WTC11 (cell line): ENCODE measurements at regions not wholly inside any gene's neighbourhood (a gene's known extent, or its start where the extent isn't known, plus 50 kb on each side); places are given as distances from the start of the nearest gene placed in this dataset.

ENCODE experiments used
- ATAC-seq: fragments of 200-7000 bp; cut with Tn5 transposase; 2 replicates; pipeline ENCODE4 v1.10.0; 2021; ENCODE audit warnings: mild to moderate bottlenecking, moderate library complexity
- CTCF ChIA-PET: fragments of 300-600 bp; sonication (Branson Sonifier 250); formaldehyde crosslinking; loops from one replicate; lab custom pipeline; 2021; ENCODE audit warnings: antibody characterized with exemption; lab: Charles Lee
- POLR2A ChIA-PET: fragments of 350-600 bp; sonication (Branson Sonifier 250); formaldehyde crosslinking; loops from one replicate; lab custom pipeline; 2021; ENCODE audit warnings: antibody characterized with exemption; lab: Charles Lee
- DNase-seq: peaks from one replicate; pipeline ENCODE4 v3.0.0; 2021; ENCODE audit warnings: low spot score
- H3K27ac Mint-ChIP-seq: 2 replicates; pipeline ENCODE4 v1.8.0; 2021; ENCODE audit warnings: mixed read lengths
- H3K27me3 Mint-ChIP-seq: 2 replicates; pipeline ENCODE4 v1.8.0; 2021; ENCODE audit warnings: low read depth, mild to moderate bottlenecking, moderate library complexity, mixed read lengths
- H3K36me3 Mint-ChIP-seq: 2 replicates; pipeline ENCODE4 v1.8.0; 2021; ENCODE audit warnings: mixed read lengths
- H3K4me1 Mint-ChIP-seq: 2 replicates; pipeline ENCODE4 v1.8.0; 2022; ENCODE audit warnings: mixed read lengths
- H3K4me3 Mint-ChIP-seq: 2 replicates; pipeline ENCODE4 v1.8.0; 2021; ENCODE audit warnings: mild to moderate bottlenecking, moderate library complexity, mixed read lengths
- H3K9me3 Mint-ChIP-seq: 2 replicates; pipeline ENCODE4 v1.8.0; 2021; ENCODE audit warnings: mixed read lengths
- ATF1 ChIP-seq: sonication (generic); formaldehyde crosslinking; IDR thresholded peaks from 2 replicates; pipeline ENCODE4 v1.8.1; 2023; ENCODE audit warnings: mild to moderate bottlenecking, moderate library complexity, missing genetic modification reagents
- CBFB ChIP-seq: sonication (generic); formaldehyde crosslinking; IDR thresholded peaks from 2 replicates; pipeline ENCODE4 v1.8.1; 2022; ENCODE audit warnings: mild to moderate bottlenecking, low read depth, missing genetic modification reagents
- CREB1 ChIP-seq: sonication (generic); formaldehyde crosslinking; IDR thresholded peaks from 2 replicates; pipeline ENCODE4 v1.8.0; 2023; ENCODE audit warnings: mild to moderate bottlenecking, missing genetic modification reagents
- IRF2 ChIP-seq: sonication (generic); formaldehyde crosslinking; IDR thresholded peaks from 2 replicates; pipeline ENCODE4 v1.8.0; 2022; ENCODE audit warnings: low read depth, missing genetic modification reagents, borderline replicate concordance
- MAX ChIP-seq: sonication (generic); formaldehyde crosslinking; IDR thresholded peaks from 2 replicates; pipeline ENCODE4 v1.8.0; 2022; ENCODE audit warnings: mild to moderate bottlenecking, missing genetic modification reagents
- PRRX2 ChIP-seq: fragments of 250-450 bp; sonication (Bioruptor Pico); IDR thresholded peaks from 2 replicates; pipeline ENCODE4 v1.8.0; 2021; ENCODE audit warnings: mild to moderate bottlenecking
- SMAD3 ChIP-seq: sonication (generic); formaldehyde crosslinking; IDR thresholded peaks from 2 replicates; pipeline ENCODE4 v1.8.0; 2022; ENCODE audit warnings: missing genetic modification reagents, mild to moderate bottlenecking, borderline replicate concordance
- SMAD4 ChIP-seq: sonication (generic); formaldehyde crosslinking; IDR thresholded peaks from 2 replicates; pipeline ENCODE4 v1.8.0; 2022; ENCODE audit warnings: mild to moderate bottlenecking, missing genetic modification reagents
- TEAD1 ChIP-seq: sonication (generic); formaldehyde crosslinking; IDR thresholded peaks from 2 replicates; pipeline ENCODE4 v1.8.0; 2022; ENCODE audit warnings: mild to moderate bottlenecking, missing genetic modification reagents
- ZNF232 ChIP-seq: sonication (generic); formaldehyde crosslinking; IDR thresholded peaks from 2 replicates; pipeline ENCODE4 v1.8.0; 2022; ENCODE audit warnings: mild to moderate bottlenecking, missing genetic modification reagents
- ZNF425 ChIP-seq: fragments of 250-450 bp; sonication (Bioruptor Pico); conservative IDR thresholded peaks from 2 replicates; pipeline ENCODE4 v1.9.0; 2021; ENCODE audit warnings: mild to moderate bottlenecking
- ZSCAN18 ChIP-seq: fragments of 250-450 bp; sonication (Bioruptor Pico); IDR thresholded peaks from 2 replicates; pipeline ENCODE4 v2.1.2; 2022; ENCODE audit warnings: mild to moderate bottlenecking, moderate library complexity
- TF ChIP-seq, protein P1 (sequence below): sonication (generic); formaldehyde crosslinking; IDR thresholded peaks from 2 replicates; pipeline ENCODE4 v1.8.0; 2022; ENCODE audit warnings: missing genetic modification reagents
- TF ChIP-seq, protein P2 (sequence below): sonication (generic); formaldehyde crosslinking; IDR thresholded peaks from 2 replicates; pipeline ENCODE4 v1.8.1; 2022; ENCODE audit warnings: mild to moderate bottlenecking, missing genetic modification reagents, moderate library complexity, borderline replicate concordance
- TF ChIP-seq, protein P3 (sequence below): sonication (generic); formaldehyde crosslinking; IDR thresholded peaks from 2 replicates; pipeline ENCODE4 v1.8.1; 2022; ENCODE audit warnings: low read depth, missing genetic modification reagents, borderline replicate concordance
- TF ChIP-seq, protein P4 (sequence below): sonication (generic); formaldehyde crosslinking; IDR thresholded peaks from 2 replicates; pipeline ENCODE4 v1.8.1; 2023; ENCODE audit warnings: mild to moderate bottlenecking, moderate library complexity, missing genetic modification reagents

- TF ChIP-seq, protein P1, sequence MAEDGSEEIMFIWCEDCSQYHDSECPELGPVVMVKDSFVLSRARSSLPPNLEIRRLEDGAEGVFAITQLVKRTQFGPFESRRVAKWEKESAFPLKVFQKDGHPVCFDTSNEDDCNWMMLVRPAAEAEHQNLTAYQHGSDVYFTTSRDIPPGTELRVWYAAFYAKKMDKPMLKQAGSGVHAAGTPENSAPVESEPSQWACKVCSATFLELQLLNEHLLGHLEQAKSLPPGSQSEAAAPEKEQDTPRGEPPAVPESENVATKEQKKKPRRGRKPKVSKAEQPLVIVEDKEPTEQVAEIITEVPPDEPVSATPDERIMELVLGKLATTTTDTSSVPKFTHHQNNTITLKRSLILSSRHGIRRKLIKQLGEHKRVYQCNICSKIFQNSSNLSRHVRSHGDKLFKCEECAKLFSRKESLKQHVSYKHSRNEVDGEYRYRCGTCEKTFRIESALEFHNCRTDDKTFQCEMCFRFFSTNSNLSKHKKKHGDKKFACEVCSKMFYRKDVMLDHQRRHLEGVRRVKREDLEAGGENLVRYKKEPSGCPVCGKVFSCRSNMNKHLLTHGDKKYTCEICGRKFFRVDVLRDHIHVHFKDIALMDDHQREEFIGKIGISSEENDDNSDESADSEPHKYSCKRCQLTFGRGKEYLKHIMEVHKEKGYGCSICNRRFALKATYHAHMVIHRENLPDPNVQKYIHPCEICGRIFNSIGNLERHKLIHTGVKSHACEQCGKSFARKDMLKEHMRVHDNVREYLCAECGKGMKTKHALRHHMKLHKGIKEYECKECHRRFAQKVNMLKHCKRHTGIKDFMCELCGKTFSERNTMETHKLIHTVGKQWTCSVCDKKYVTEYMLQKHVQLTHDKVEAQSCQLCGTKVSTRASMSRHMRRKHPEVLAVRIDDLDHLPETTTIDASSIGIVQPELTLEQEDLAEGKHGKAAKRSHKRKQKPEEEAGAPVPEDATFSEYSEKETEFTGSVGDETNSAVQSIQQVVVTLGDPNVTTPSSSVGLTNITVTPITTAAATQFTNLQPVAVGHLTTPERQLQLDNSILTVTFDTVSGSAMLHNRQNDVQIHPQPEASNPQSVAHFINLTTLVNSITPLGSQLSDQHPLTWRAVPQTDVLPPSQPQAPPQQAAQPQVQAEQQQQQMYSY (CRISPR knock-in tag): no peak
- TF ChIP-seq SMAD4 (CRISPR knock-in tag) (no peak), CBFB (no peak), ZNF232 (no peak)
- TF ChIP-seq, protein P2, sequence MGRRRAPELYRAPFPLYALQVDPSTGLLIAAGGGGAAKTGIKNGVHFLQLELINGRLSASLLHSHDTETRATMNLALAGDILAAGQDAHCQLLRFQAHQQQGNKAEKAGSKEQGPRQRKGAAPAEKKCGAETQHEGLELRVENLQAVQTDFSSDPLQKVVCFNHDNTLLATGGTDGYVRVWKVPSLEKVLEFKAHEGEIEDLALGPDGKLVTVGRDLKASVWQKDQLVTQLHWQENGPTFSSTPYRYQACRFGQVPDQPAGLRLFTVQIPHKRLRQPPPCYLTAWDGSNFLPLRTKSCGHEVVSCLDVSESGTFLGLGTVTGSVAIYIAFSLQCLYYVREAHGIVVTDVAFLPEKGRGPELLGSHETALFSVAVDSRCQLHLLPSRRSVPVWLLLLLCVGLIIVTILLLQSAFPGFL: no peak
Observed at GRCh38 chr7:355568-355967, 65.6 kb downstream of the FOXL3 start (continued).

- Mint-ChIP-seq H3K36me3 (no peaks in the 10 kb centered on the region), H3K27me3 (peaks cover 11% of the 10 kb centered on the region), H3K4me1 (0 out of 2 replicates have a peak, but pooled peaks cover 6% of the 10 kb centered on the region), H3K4me3 (no peak overlapping the region), H3K9me3 (no peaks in the 10 kb centered on the region), H3K27ac (no peak overlapping the region)
- no peak for ATAC-seq
- TF ChIP-seq MAX (CRISPR knock-in tag) (no peak), ZSCAN18 (CRISPR knock-in tag) (no peak)
- DNase-seq: no peak
- ChIA-PET POLR2A (no interaction called here), CTCF (no interaction called here)
Observed at GRCh38 chr7:356087-356486, 66.1 kb downstream of the FOXL3 start.

DNA sequence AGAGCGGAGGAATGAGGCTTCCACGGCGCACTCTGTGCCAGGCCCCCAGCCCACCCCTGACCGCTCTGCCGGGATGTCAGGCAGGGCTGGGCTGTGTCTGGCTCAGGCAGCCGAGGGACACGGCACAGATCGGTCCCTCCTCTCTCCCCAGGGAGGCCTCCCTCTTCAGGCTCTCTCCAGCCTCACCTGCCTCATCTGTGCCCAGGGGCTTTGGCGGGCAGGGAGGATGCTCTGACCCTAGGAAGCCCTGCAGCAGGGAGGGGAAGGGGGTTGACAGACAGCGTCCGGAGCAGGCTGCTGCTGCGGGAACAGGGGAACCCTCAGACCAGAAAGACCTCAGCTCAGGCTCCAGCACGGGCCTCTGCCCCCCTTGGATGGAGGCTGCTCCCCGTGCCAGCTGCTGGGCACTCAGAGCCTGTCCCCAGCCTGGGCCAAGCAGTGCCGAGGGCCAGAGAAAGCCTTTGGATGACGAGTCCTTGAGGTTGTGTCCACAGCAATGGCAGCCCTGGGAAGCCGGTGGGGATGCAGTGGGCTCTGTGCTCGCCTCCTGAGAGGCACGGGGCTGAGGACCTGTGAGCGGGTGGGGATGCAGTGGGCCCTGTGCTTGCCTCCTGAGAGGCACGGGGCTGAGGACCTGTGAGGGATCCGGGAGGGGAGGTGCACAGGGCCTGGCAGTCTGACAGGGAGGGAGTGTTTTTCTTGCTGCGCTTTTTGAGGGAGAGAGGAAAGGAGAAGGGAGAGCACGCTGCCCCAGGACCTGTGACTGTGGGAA lies 66.9 kb downstream of the FOXL3 start:
- ATAC-seq: no peak
- peaks cover 14% of the 10 kb centered on the region for H3K27me3 Mint-ChIP-seq
- no peak for TF ChIP-seq CREB1
- TF ChIP-seq ZNF425: no peak
- TF ChIP-seq IRF2 (CRISPR knock-in tag): no peak
- TF ChIP-seq SMAD3 (CRISPR knock-in tag): no peak
- TF ChIP-seq TEAD1 (CRISPR knock-in tag): no peak
- no peak for TF ChIP-seq ATF1 (CRISPR knock-in tag)
- TF ChIP-seq, protein P3, sequence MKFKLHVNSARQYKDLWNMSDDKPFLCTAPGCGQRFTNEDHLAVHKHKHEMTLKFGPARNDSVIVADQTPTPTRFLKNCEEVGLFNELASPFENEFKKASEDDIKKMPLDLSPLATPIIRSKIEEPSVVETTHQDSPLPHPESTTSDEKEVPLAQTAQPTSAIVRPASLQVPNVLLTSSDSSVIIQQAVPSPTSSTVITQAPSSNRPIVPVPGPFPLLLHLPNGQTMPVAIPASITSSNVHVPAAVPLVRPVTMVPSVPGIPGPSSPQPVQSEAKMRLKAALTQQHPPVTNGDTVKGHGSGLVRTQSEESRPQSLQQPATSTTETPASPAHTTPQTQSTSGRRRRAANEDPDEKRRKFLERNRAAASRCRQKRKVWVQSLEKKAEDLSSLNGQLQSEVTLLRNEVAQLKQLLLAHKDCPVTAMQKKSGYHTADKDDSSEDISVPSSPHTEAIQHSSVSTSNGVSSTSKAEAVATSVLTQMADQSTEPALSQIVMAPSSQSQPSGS (CRISPR knock-in tag): no peak
- TF ChIP-seq, protein P4, sequence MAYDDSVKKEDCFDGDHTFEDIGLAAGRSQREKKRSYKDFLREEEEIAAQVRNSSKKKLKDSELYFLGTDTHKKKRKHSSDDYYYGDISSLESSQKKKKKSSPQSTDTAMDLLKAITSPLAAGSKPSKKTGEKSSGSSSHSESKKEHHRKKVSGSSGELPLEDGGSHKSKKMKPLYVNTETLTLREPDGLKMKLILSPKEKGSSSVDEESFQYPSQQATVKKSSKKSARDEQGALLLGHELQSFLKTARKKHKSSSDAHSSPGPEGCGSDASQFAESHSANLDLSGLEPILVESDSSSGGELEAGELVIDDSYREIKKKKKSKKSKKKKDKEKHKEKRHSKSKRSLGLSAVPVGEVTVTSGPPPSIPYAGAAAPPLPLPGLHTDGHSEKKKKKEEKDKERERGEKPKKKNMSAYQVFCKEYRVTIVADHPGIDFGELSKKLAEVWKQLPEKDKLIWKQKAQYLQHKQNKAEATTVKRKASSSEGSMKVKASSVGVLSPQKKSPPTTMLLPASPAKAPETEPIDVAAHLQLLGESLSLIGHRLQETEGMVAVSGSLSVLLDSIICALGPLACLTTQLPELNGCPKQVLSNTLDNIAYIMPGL (CRISPR knock-in tag): no peak
- TF ChIP-seq PRRX2 (CRISPR knock-in tag): no peak
- no peak overlapping the region for H3K27ac Mint-ChIP-seq
- ChIA-PET CTCF (no interaction called here), POLR2A (no interaction called here)
- DNase-seq: no peak
- H3K9me3 Mint-ChIP-seq: no peaks in the 10 kb centered on the region
- no peak overlapping the region for H3K4me3 Mint-ChIP-seq
- no peaks in the 10 kb centered on the region for H3K36me3 Mint-ChIP-seq
- peaks cover 6% of the 10 kb centered on the region; the same call in 1 of the 2 replicates for H3K4me1 Mint-ChIP-seq
